Fibroblast of lung (primary cell): ENCODE measurements at regions not wholly inside any gene's neighbourhood (a gene's known extent, or its start where the extent isn't known, plus 50 kb on each side); places are given as distances from the start of the nearest gene placed in this dataset.

Source experiments
- CTCF ChIP-seq, 2 donors: IDR thresholded peaks in 1 of 2; conservative IDR thresholded peaks in 1 of 2; 1 replicate in 1 of 2; 2 replicates in 1 of 2; pipeline ENCODE4 v1.5.1; 2011 to 2012; ENCODE audit warnings: low read length in 2 of 2, control low read depth in 1 of 2, inconsistent platforms in 1 of 2, low read depth in 1 of 2, mild to moderate bottlenecking in 1 of 2
- EZH2 ChIP-seq: IDR thresholded peaks from 2 replicates; pipeline ENCODE4 v1.5.1; 2012; ENCODE audit warnings: low read length, control low read depth, mild to moderate bottlenecking; ENCODE audit errors: missing control alignments

GRCh38 chr5:172585114-172585513 lies 55.9 kb upstream of the NEURL1B start:
- no peak for TF ChIP-seq CTCF (conservative IDR thresholded peaks at IDR 0.05 in 1 of 2, IDR thresholded peaks at IDR 0.05 in 1 of 2; ENCODE audit: low read depth in 1 of 2, low read length in 2 of 2)
- no peak for TF ChIP-seq EZH2
